Activated CD8-positive, alpha-beta T cell treated with anti-CD3 and anti-CD28 coated beads for 36 hours (primary cell): ENCODE measurements at regions not wholly inside any gene's neighbourhood (a gene's known extent, or its start where the extent isn't known, plus 50 kb on each side); places are given as distances from the start of the nearest gene placed in this dataset.

Source experiments
- ATAC-seq: fragments of 200-7000 bp; cut with Tn5 transposase; one replicate; pipeline ENCODE4 v1.10.0; 2021; ENCODE audit warnings: mild to moderate bottlenecking, moderate library complexity
- CTCF ChIA-PET: fragments of 350-600 bp; sonication (Branson Sonifier 250); formaldehyde crosslinking; loops from one replicate; lab custom pipeline; 2021; ENCODE audit warnings: antibody characterized with exemption; lab: Charles Lee
- POLR2A ChIA-PET: fragments of 350-600 bp; sonication (Branson Sonifier 250); formaldehyde crosslinking; loops from one replicate; lab custom pipeline; 2021; ENCODE audit warnings: antibody characterized with exemption; lab: Charles Lee
- DNase-seq: peaks from one replicate; pipeline ENCODE4 v3.0.0-alpha.2; 2020
- H3K27ac Mint-ChIP-seq: one replicate; pipeline ENCODE4 v1.8.0; 2021; ENCODE audit warnings: mild to moderate bottlenecking, mixed read lengths
- H3K27me3 Mint-ChIP-seq: one replicate; pipeline ENCODE4 v1.8.0; 2021; ENCODE audit warnings: mixed read lengths
- H3K36me3 Mint-ChIP-seq: one replicate; pipeline ENCODE4 v1.8.0; 2021; ENCODE audit warnings: low read depth, mixed read lengths
- H3K4me1 Mint-ChIP-seq: one replicate; pipeline ENCODE4 v1.8.0; 2021; ENCODE audit warnings: low read depth, mixed read lengths
- H3K4me3 Mint-ChIP-seq: one replicate; pipeline ENCODE4 v1.8.0; 2021; ENCODE audit warnings: mild to moderate bottlenecking, moderate library complexity, mixed read lengths
- H3K9me3 Mint-ChIP-seq: one replicate; pipeline ENCODE4 v1.8.0; 2021; ENCODE audit warnings: mixed read lengths
- intact Hi-C: fragments of 100-400 bp; cut with micrococcal nuclease; formaldehyde crosslinking; loops from one replicate; pipeline ENCODE4 v1.10.0; 2022
- TF ChIP-seq, protein P1 (sequence below): fragments of 200-600 bp; IDR thresholded peaks from one replicate; pipeline ENCODE4 v1.8.0; 2022; ENCODE audit warnings: antibody characterized with exemption, mild to moderate bottlenecking

DNA sequence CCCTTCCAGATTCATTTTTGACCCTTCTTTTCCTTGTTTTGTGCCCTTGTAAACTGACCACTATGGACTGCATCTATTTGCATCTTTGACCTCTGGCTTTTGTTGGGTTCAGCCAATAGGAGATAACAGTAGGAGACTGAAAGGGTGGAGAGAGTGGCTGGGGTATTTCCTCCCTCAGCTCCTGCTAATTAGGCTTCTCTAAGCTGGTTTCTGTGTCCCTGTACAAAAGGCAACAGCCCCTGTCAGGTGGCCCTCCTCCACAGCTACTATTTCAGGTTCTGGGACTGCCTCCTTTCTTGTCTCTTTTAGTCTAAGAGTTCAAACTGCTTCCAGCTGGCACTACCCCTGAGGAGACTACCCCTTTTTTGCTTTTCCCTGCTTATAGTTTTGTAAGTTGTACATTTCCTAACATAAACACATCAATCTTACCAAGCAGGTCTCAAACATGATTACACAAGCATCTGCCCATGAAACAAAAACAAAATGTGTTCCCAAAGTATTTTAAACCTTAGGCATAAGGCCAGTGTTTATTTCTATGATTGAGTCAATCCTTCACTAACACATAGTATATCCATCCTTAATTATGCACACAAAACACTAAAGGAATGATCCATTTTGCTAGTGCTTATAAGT, 262.0 kb upstream of the TRPM3 start:
- no peaks in the 10 kb centered on the region for H3K36me3 Mint-ChIP-seq
- CTCF ChIA-PET, result no interaction called here
- intact Hi-C loops, result no loop called here
- POLR2A ChIA-PET, result no interaction called here
- peaks cover 3% of the 10 kb centered on the region for H3K27me3 Mint-ChIP-seq
- TF ChIP-seq, protein P1, sequence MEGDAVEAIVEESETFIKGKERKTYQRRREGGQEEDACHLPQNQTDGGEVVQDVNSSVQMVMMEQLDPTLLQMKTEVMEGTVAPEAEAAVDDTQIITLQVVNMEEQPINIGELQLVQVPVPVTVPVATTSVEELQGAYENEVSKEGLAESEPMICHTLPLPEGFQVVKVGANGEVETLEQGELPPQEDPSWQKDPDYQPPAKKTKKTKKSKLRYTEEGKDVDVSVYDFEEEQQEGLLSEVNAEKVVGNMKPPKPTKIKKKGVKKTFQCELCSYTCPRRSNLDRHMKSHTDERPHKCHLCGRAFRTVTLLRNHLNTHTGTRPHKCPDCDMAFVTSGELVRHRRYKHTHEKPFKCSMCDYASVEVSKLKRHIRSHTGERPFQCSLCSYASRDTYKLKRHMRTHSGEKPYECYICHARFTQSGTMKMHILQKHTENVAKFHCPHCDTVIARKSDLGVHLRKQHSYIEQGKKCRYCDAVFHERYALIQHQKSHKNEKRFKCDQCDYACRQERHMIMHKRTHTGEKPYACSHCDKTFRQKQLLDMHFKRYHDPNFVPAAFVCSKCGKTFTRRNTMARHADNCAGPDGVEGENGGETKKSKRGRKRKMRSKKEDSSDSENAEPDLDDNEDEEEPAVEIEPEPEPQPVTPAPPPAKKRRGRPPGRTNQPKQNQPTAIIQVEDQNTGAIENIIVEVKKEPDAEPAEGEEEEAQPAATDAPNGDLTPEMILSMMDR, result no peak
- H3K4me1 Mint-ChIP-seq, result no peaks in the 10 kb centered on the region
- H3K27ac Mint-ChIP-seq, result no peak overlapping the region
- H3K4me3 Mint-ChIP-seq, result no peak overlapping the region
- DNase-seq (no peak), ATAC-seq (no peak)
- H3K9me3 Mint-ChIP-seq, result no peaks in the 10 kb centered on the region

DNA sequence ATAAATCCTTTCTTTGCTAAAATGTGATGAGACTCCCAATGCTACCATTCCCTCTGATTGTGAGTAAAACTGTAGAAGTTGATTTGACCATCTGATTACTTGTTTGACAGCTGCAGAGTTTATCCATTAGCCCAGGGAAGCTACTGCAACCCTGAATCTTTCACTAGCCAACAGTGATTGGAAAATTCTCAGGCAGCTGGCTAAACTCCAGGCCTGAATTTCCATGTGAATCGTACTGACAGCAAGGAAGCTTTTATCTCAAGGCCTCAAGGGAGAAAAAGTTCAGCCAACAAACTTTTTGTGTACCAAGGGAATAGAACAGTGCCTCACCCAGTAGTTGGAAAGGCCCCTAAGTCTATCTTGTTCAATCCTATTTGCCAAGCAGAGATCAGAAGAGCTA, 246.7 kb upstream of the TRPM3 start:
- no peaks in the 10 kb centered on the region for H3K4me1 Mint-ChIP-seq
- DNase-seq, result no peak
- ChIA-PET CTCF (no interaction called here), POLR2A (interaction anchor here (1.0 kb wide), 1 partner anchor 80 kb away, joined by 3 read pairs; no protein-coding TSS in a partner anchor)
- intact Hi-C loops, result no loop called here
- H3K36me3 Mint-ChIP-seq, result no peaks in the 10 kb centered on the region
- H3K4me3 Mint-ChIP-seq, result no peak overlapping the region
- no peak for ATAC-seq
- TF ChIP-seq, protein P1, result no peak
- no peak overlapping the region for H3K27ac Mint-ChIP-seq
- H3K27me3 Mint-ChIP-seq, result peaks cover 7% of the 10 kb centered on the region
- no peaks in the 10 kb centered on the region for H3K9me3 Mint-ChIP-seq

DNA sequence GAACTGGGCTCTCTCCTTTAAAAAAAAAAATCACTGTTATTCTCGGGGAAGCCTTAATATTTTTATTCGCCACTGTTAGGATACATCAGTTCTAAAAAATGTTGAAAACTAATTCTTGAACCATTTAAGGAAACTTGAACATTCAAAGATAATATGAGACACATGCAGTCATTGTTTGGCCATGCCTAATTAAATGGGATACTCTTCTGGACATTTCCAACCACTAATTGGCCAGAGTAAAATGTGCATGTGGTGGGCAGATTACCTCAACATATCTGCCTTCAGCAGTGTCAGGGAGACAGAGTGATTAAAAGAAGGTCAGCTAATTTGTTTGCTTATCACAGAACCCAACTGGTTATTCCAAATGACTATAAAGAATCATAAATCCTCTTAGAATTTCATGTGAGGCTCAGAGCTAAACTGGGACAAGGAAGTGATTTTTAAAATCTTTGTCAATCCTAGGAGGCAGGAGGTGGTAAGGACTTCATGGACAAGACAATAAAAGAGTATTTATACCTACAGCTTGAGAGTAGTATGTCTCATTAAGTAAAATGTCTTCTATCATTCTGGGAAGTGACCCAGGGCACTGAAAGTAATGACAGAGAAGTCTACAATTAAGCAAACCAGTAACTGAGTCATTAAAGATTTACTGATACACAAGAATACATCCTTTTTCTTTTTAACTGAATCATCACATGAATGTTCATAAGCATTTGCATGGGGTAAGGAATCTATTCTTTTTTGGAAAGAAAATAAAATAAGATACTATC, 242.9 kb upstream of the TRPM3 start:
- intact Hi-C loops, result no loop called here
- CTCF ChIA-PET, result no interaction called here
- peaks cover 6% of the 10 kb centered on the region for H3K27me3 Mint-ChIP-seq
- DNase-seq (no peak), ATAC-seq (no peak)
- H3K9me3 Mint-ChIP-seq, result no peaks in the 10 kb centered on the region
- TF ChIP-seq, protein P1, result no peak
- POLR2A ChIA-PET, result no interaction called here
- no peak overlapping the region for H3K4me3 Mint-ChIP-seq
- H3K36me3 Mint-ChIP-seq, result no peaks in the 10 kb centered on the region
- H3K4me1 Mint-ChIP-seq, result no peaks in the 10 kb centered on the region
- H3K27ac Mint-ChIP-seq, result no peak overlapping the region

DNA sequence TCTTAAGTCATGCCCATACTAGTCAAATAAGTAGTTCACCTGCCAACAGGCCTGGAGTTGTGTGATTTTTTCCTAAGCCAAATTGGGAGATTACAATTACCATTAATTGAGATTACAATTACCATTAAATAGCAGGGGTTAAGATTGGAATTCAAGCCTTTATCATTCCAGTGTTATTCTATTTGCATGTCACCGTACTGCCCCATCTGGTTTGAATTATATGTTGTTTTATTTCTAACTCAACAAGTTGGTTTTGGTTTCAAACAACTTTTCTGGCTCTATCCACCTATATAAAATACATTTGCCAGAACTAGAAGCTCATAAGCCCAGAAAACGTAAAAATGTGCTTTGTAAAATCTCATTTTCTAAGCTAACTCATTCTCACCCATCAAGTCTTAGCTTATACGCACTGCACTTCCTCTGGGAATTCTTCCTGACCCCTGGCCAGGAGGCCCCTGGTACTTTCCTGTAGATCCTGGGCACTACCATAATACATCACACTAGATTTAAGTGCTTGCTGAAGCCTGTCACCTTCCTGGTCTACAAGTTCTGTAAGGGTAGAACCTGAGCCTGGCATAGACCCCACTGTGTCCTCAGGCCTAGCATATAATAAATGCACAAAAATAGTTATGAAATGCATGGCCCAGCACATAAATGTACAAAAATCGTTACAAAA, 242.0 kb upstream of the TRPM3 start:
- DNase-seq, result no peak
- peaks cover 10% of the 10 kb centered on the region for H3K27me3 Mint-ChIP-seq
- ChIA-PET CTCF (no interaction called here), POLR2A (no interaction called here)
- no peak overlapping the region for H3K4me3 Mint-ChIP-seq
- H3K9me3 Mint-ChIP-seq, result no peaks in the 10 kb centered on the region
- H3K27ac Mint-ChIP-seq, result no peak overlapping the region
- intact Hi-C loops, result no loop called here
- ATAC-seq, result no peak
- H3K4me1 Mint-ChIP-seq, result no peaks in the 10 kb centered on the region
- H3K36me3 Mint-ChIP-seq, result no peaks in the 10 kb centered on the region
- TF ChIP-seq, protein P1, result no peak

- TF ChIP-seq, protein P1, result no peak
- CTCF ChIA-PET, result no interaction called here
- H3K9me3 Mint-ChIP-seq, result no peaks in the 10 kb centered on the region
- H3K4me1 Mint-ChIP-seq, result no peaks in the 10 kb centered on the region
- no peak for DNase-seq
- no peak for ATAC-seq
- H3K36me3 Mint-ChIP-seq, result no peaks in the 10 kb centered on the region
- intact Hi-C loops, result no loop called here
- POLR2A ChIA-PET, result no interaction called here
- H3K4me3 Mint-ChIP-seq, result no peak overlapping the region
- H3K27ac Mint-ChIP-seq, result no peak overlapping the region
- H3K27me3 Mint-ChIP-seq, result peaks cover 10% of the 10 kb centered on the region
These were observed 239.9 kb upstream of the TRPM3 start for GRCh38 chr9:71361357-71361756.
